OCI-LY7 (cell line): ENCODE measurements at regions not wholly inside any gene's neighbourhood (a gene's known extent, or its start where the extent isn't known, plus 50 kb on each side); places are given as distances from the start of the nearest gene placed in this dataset.

ENCODE experiments used
- BruUV-seq: library from RNA; stranded (reverse); fragments of 400-500 nt; replicated peaks from 2 replicates; lab custom pipeline; 2021; lab: Mats Ljungman, UMichigan
- CTCF ChIA-PET: fragments of 300-600 bp; sonication (Branson Sonifier 250); formaldehyde crosslinking; loops from one replicate; lab custom pipeline; 2022; ENCODE audit warnings: antibody characterized with exemption; ENCODE audit not compliant: unreplicated experiment; lab: Charles Lee
- POLR2A ChIA-PET: fragments of 300-600 bp; sonication (Branson Sonifier 250); formaldehyde crosslinking; loops from one replicate; lab custom pipeline; 2022; ENCODE audit warnings: antibody characterized with exemption; lab: Charles Lee
- DNase-seq: peaks from one replicate; pipeline ENCODE4 v3.0.0-alpha.2; 2015; ENCODE audit warnings: low spot score
- H2AFZ ChIP-seq: fragments of 200-600 bp; sonication (generic), shearing (Covaris generic); 2 replicates; pipeline ENCODE4 v1.6.1; 2014; ENCODE audit warnings: mild to moderate bottlenecking, antibody characterized with exemption, low read length, moderate library complexity
- H3K27ac ChIP-seq: fragments of 200-600 bp; sonication (generic); 2 replicates; pipeline ENCODE4 v1.5.1; 2014; ENCODE audit warnings: mixed run types, low read depth, mild to moderate bottlenecking, moderate library complexity, low read length, inconsistent platforms; ENCODE audit not compliant: poor library complexity, severe bottlenecking
- H3K36me3 ChIP-seq: fragments of 200-600 bp; sonication (generic); 2 replicates; pipeline ENCODE4 v1.6.1; 2014; ENCODE audit warnings: mild to moderate bottlenecking, antibody characterized with exemption, low read length, moderate library complexity, mixed read lengths; ENCODE audit not compliant: insufficient read depth
- H3K4me1 ChIP-seq: fragments of 200-600 bp; sonication (generic); 2 replicates; pipeline ENCODE4 v1.5.1; 2014; ENCODE audit warnings: mild to moderate bottlenecking, low read length; ENCODE audit not compliant: insufficient read depth, poor library complexity, severe bottlenecking
- H3K4me2 ChIP-seq: fragments of 200-600 bp; sonication (generic); 2 replicates; pipeline ENCODE4 v1.6.1; 2014; ENCODE audit warnings: mild to moderate bottlenecking, low read length
- H3K4me3 ChIP-seq: fragments of 200-600 bp; sonication (generic); 2 replicates; pipeline ENCODE4 v1.5.1; 2014; ENCODE audit warnings: mild to moderate bottlenecking, low read depth, low read length; ENCODE audit not compliant: poor library complexity, severe bottlenecking
- H3K79me2 ChIP-seq: fragments of 200-600 bp; sonication (generic); 2 replicates; pipeline ENCODE4 v1.6.1; 2016; ENCODE audit warnings: low read depth, mild to moderate bottlenecking, low read length, moderate library complexity, mixed read lengths; ENCODE audit not compliant: insufficient read depth
- H3K9me2 ChIP-seq: fragments of 200-600 bp; sonication (generic); 2 replicates; pipeline ENCODE4 v1.6.1; 2016; ENCODE audit warnings: mild to moderate bottlenecking, low read length, mixed read lengths; ENCODE audit not compliant: insufficient read depth
- H3K9me3 ChIP-seq: fragments of 200-600 bp; sonication (generic); 2 replicates; pipeline ENCODE4 v1.6.1; 2014; ENCODE audit warnings: mild to moderate bottlenecking, mixed run types, low read length, mixed read lengths
- H4K20me1 ChIP-seq: fragments of 200-600 bp; sonication (generic); 2 replicates; pipeline ENCODE4 v1.6.1; 2014; ENCODE audit warnings: mild to moderate bottlenecking, antibody characterized with exemption, low read length, moderate library complexity, mixed read lengths; ENCODE audit not compliant: insufficient read depth
- EZH2phosphoT487 ChIP-seq: fragments of 200-600 bp; sonication (generic); IDR thresholded peaks from 2 replicates; pipeline ENCODE4 v1.6.1; 2018; ENCODE audit warnings: low read depth, borderline replicate concordance, mild to moderate bottlenecking, mixed run types, antibody characterized with exemption, low read length, moderate library complexity, mixed read lengths
- intact Hi-C: fragments of 100-400 bp; cut with micrococcal nuclease; formaldehyde crosslinking; loops from one replicate; pipeline ENCODE4 v1.10.0; 2022; ENCODE audit not compliant: unreplicated experiment
- TF ChIP-seq, protein P1 (sequence below): fragments of 200-600 bp; sonication (generic); conservative IDR thresholded peaks from 2 replicates; pipeline ENCODE4 v1.5.1; 2014; ENCODE audit warnings: mild to moderate bottlenecking, antibody characterized with exemption, low read length, moderate library complexity, mixed read lengths

GRCh38 chr17:63291258-63291657, 154.8 kb downstream of the CYB561 start:
- no TSS peak for BruUV-seq
- no peak overlapping the region for H3K4me2 ChIP-seq
- POLR2A ChIA-PET = no interaction called here
- DNase-seq = no peak
- intact Hi-C loops = no loop called here
- no peak overlapping the region for H3K4me3 ChIP-seq
- peaks cover 3% of the 10 kb centered on the region; the same call in 1 of the 2 replicates for H3K9me3 ChIP-seq
- H3K79me2 ChIP-seq = no peaks in the 10 kb centered on the region
- CTCF ChIA-PET = no interaction called here
- H4K20me1 ChIP-seq = no peaks in the 10 kb centered on the region
- no peaks in the 10 kb centered on the region for H3K36me3 ChIP-seq
- H3K4me1 ChIP-seq = no peaks in the 10 kb centered on the region
- no peaks in the 10 kb centered on the region for H3K9me2 ChIP-seq
- H2AFZ ChIP-seq = no peak overlapping the region
- TF ChIP-seq, protein P1, sequence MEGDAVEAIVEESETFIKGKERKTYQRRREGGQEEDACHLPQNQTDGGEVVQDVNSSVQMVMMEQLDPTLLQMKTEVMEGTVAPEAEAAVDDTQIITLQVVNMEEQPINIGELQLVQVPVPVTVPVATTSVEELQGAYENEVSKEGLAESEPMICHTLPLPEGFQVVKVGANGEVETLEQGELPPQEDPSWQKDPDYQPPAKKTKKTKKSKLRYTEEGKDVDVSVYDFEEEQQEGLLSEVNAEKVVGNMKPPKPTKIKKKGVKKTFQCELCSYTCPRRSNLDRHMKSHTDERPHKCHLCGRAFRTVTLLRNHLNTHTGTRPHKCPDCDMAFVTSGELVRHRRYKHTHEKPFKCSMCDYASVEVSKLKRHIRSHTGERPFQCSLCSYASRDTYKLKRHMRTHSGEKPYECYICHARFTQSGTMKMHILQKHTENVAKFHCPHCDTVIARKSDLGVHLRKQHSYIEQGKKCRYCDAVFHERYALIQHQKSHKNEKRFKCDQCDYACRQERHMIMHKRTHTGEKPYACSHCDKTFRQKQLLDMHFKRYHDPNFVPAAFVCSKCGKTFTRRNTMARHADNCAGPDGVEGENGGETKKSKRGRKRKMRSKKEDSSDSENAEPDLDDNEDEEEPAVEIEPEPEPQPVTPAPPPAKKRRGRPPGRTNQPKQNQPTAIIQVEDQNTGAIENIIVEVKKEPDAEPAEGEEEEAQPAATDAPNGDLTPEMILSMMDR = no peak
- TF ChIP-seq EZH2phosphoT487 = no peak
- H3K27ac ChIP-seq = no peak overlapping the region

DNA sequence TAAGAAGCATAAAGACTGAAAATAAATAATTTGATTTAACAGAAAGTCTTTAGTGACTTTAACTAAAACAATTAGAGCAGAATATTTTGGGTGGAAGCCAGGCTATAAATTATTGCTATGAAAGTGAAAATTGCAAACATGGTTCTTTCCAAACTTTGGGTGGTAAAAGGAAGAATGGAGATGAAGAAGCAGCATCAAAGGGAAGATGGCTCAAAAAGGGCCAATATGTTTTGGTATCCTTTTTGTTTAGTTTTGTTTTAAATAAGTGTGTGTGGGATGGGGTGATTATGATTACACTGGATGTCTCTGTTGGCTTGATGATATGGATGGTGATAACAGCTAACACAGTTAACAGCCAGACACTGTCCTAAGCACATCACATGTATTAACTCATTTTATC, 153.7 kb downstream of the CYB561 start:
- Histone ChIP-seq H3K79me2 (no peaks in the 10 kb centered on the region), H2AFZ (no peak overlapping the region), H3K4me3 (no peak overlapping the region), H3K36me3 (no peaks in the 10 kb centered on the region), H4K20me1 (no peaks in the 10 kb centered on the region), H3K9me3 (no peaks in the 10 kb centered on the region), H3K27ac (no peak overlapping the region), H3K4me1 (no peaks in the 10 kb centered on the region), H3K9me2 (no peaks in the 10 kb centered on the region), H3K4me2 (no peak overlapping the region)
- intact Hi-C loops = no loop called here
- ChIA-PET CTCF (no interaction called here), POLR2A (no interaction called here)
- no peak for TF ChIP-seq EZH2phosphoT487
- TF ChIP-seq, protein P1 = no peak
- DNase-seq = no peak
- BruUV-seq = no TSS peak

DNA sequence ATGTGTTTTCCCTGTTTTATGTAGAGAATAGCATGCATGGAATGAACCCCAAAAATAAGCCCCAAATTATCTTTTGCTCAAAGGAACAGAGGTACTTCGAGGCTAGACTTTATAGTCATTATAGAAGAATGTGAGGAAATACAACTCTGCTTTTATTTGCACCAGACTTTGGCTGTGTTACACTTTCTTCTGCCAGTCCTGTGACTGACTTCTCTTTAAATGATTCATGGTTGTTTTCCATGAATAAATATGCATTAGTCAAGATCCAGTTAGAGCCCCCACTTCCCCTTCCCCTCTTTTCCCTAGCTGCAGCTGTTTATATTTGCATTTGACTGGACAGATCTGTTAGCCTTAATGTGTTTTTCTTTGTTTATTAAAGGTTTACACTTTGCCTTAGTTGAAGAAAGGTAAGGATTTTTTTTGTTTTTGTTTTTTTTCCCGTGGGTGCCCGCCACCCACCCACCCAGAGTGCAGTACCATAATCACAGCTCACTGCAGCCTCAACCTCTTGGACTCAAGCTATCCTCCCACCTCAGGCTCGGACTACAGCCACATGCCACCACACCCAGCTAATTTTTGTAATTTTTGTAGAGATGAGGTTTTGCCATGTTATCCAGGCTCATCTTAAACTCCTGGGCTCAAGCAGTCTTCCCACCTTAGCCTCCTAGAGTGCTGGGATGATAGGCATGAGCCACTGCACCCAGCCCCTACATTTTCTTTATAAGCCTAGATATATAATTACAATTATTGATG, 152.6 kb downstream of the CYB561 start:
- no peaks in the 10 kb centered on the region for H3K4me1 ChIP-seq
- no peak overlapping the region for H3K4me2 ChIP-seq
- BruUV-seq = no TSS peak
- H3K27ac ChIP-seq = no peak overlapping the region
- H2AFZ ChIP-seq = no peak overlapping the region
- H4K20me1 ChIP-seq = no peaks in the 10 kb centered on the region
- no peaks in the 10 kb centered on the region for H3K9me2 ChIP-seq
- no peak for DNase-seq
- no peaks in the 10 kb centered on the region for H3K79me2 ChIP-seq
- ChIA-PET CTCF (no interaction called here), POLR2A (interaction anchor here (0.8 kb wide), 1 partner anchor 17 kb away, joined by 3 read pairs; no protein-coding TSS in a partner anchor)
- H3K4me3 ChIP-seq = no peak overlapping the region
- H3K36me3 ChIP-seq = no peaks in the 10 kb centered on the region
- intact Hi-C loops = no loop called here
- no peaks in the 10 kb centered on the region for H3K9me3 ChIP-seq
- TF ChIP-seq, protein P1 = no peak
- TF ChIP-seq EZH2phosphoT487 = no peak
